ENCODE measurements at regions not wholly inside any gene's neighbourhood (a gene's known extent, or its start where the extent isn't known, plus 50 kb on each side); places are given as distances from the start of the nearest gene placed in this dataset.

- Mint-ChIP-seq H3K9me3 (ENCODE audit: low read depth) (no peaks in the 10 kb centered on the region), H3K27me3 (ENCODE audit: low read depth) (no peaks in the 10 kb centered on the region), H3K27ac (ENCODE audit: unreplicated experiment) (no peak overlapping the region), H3K36me3 (ENCODE audit: low read depth) (no peaks in the 10 kb centered on the region), H3K4me3 (ENCODE audit: unreplicated experiment) (no peak overlapping the region), H3K4me1 (ENCODE audit: low read depth) (no peaks in the 10 kb centered on the region)
- TF ChIP-seq CTCF (IDR thresholded peaks at IDR 0.05) = no peak
- no peak for DNase-seq (ENCODE audit: low spot score)
Observed at GRCh38 chr1:209073879-209074278, 509.6 kb upstream of the CAMK1G start.

- Mint-ChIP-seq H3K9me3 (ENCODE audit: low read depth) (no peaks in the 10 kb centered on the region), H3K4me3 (ENCODE audit: unreplicated experiment) (no peak overlapping the region), H3K4me1 (ENCODE audit: low read depth) (no peaks in the 10 kb centered on the region), H3K36me3 (ENCODE audit: low read depth) (no peaks in the 10 kb centered on the region), H3K27ac (ENCODE audit: unreplicated experiment) (no peak overlapping the region), H3K27me3 (ENCODE audit: low read depth) (no peaks in the 10 kb centered on the region)
- no peak for TF ChIP-seq CTCF (IDR thresholded peaks at IDR 0.05)
- DNase-seq (ENCODE audit: low spot score) = no peak
Observed at GRCh38 chr1:209074575-209075250, 508.8 kb upstream of the CAMK1G start.

- Mint-ChIP-seq H3K4me3 (ENCODE audit: unreplicated experiment) (no peak overlapping the region), H3K27me3 (ENCODE audit: low read depth) (no peaks in the 10 kb centered on the region), H3K36me3 (ENCODE audit: low read depth) (no peaks in the 10 kb centered on the region), H3K27ac (ENCODE audit: unreplicated experiment) (no peak overlapping the region), H3K4me1 (ENCODE audit: low read depth) (peaks cover 7% of the 10 kb centered on the region), H3K9me3 (ENCODE audit: low read depth) (no peaks in the 10 kb centered on the region)
- peak; percentile 38 for TF ChIP-seq CTCF (IDR thresholded peaks at IDR 0.05)
- DNase-seq (ENCODE audit: low spot score) = no peak
Observed at GRCh38 chr1:209076688-209077087, 506.8 kb upstream of the CAMK1G start.

- H3K4me3 Mint-ChIP-seq (ENCODE audit: unreplicated experiment) = no peak overlapping the region
- peaks cover 7% of the 10 kb centered on the region for H3K4me1 Mint-ChIP-seq (ENCODE audit: low read depth)
- TF ChIP-seq CTCF (IDR thresholded peaks at IDR 0.05) = no peak
- H3K9me3 Mint-ChIP-seq (ENCODE audit: low read depth) = no peaks in the 10 kb centered on the region
- H3K36me3 Mint-ChIP-seq (ENCODE audit: low read depth) = no peaks in the 10 kb centered on the region
- DNase-seq (ENCODE audit: low spot score) = no peak
- H3K27ac Mint-ChIP-seq (ENCODE audit: unreplicated experiment) = no peak overlapping the region
- no peaks in the 10 kb centered on the region for H3K27me3 Mint-ChIP-seq (ENCODE audit: low read depth)
Observed at GRCh38 chr1:209080170-209080781, 503.2 kb upstream of the CAMK1G start.

- Mint-ChIP-seq H3K27me3 (ENCODE audit: low read depth) (peaks cover 2% of the 10 kb centered on the region), H3K4me3 (ENCODE audit: unreplicated experiment) (no peak overlapping the region), H3K36me3 (ENCODE audit: low read depth) (peaks cover 2% of the 10 kb centered on the region), H3K4me1 (ENCODE audit: low read depth) (no peaks in the 10 kb centered on the region), H3K9me3 (ENCODE audit: low read depth) (peaks cover 10% of the 10 kb centered on the region), H3K27ac (ENCODE audit: unreplicated experiment) (no peak overlapping the region)
- no peak for TF ChIP-seq CTCF (IDR thresholded peaks at IDR 0.05)
- DNase-seq (ENCODE audit: low spot score) = no peak
Observed at GRCh38 chr1:209086486-209087192, 496.9 kb upstream of the CAMK1G start.
